CD4-positive, alpha-beta memory T cell (primary cell): ENCODE measurements at regions not wholly inside any gene's neighbourhood (a gene's known extent, or its start where the extent isn't known, plus 50 kb on each side); places are given as distances from the start of the nearest gene placed in this dataset.

Experiments used
- CTCF ChIA-PET: fragments of 350-600 bp; sonication (Branson Sonifier 250); formaldehyde crosslinking; loops from one replicate; lab custom pipeline; 2021; ENCODE audit warnings: inconsistent platforms; ENCODE audit not compliant: partially characterized antibody; lab: Charles Lee
- POLR2A ChIA-PET: fragments of 350-600 bp; sonication (Branson Sonifier 250); formaldehyde crosslinking; loops from one replicate; lab custom pipeline; 2021; ENCODE audit not compliant: partially characterized antibody; lab: Charles Lee
- DNase-seq, 5 donors: peaks; one replicate each; pipeline versions ENCODE4 v3.0.0 to v3.0.0-alpha.2; 2020 to 2022; ENCODE audit warnings: mixed read lengths in 1 of 5
- H3K27ac ChIP-seq: one replicate; pipeline ENCODE4 v1.7.0; 2013; ENCODE audit warnings: low read depth, low read length
- H3K27me3 ChIP-seq: 2 replicates; pipeline ENCODE4 v1.7.0; 2013; ENCODE audit warnings: mild to moderate bottlenecking, low read length, moderate library complexity; ENCODE audit not compliant: insufficient read depth
- H3K36me3 ChIP-seq: 2 replicates; pipeline ENCODE4 v1.7.0; 2013; ENCODE audit warnings: mild to moderate bottlenecking, low read length, moderate library complexity; ENCODE audit not compliant: insufficient read depth
- H3K4me1 ChIP-seq: 2 replicates; pipeline ENCODE4 v1.7.0; 2013; ENCODE audit warnings: mild to moderate bottlenecking, low read length, moderate library complexity; ENCODE audit not compliant: insufficient read depth
- H3K4me3 ChIP-seq, 2 donors: one replicate each; pipeline ENCODE4 v1.7.0; 2013; ENCODE audit warnings: low read length in 2 of 2, mild to moderate bottlenecking in 1 of 2
- H3K9me3 ChIP-seq, 2 donors: one replicate each; pipeline ENCODE4 v1.7.0; 2013; ENCODE audit warnings: low read length in 2 of 2, control low read depth in 1 of 2; ENCODE audit not compliant: control insufficient read depth in 1 of 2
- H3K27ac Mint-ChIP-seq, 7 donors: one replicate each; pipeline ENCODE4 v1.8.0; 2020 to 2021; ENCODE audit warnings: mixed read lengths in 7 of 7, mild to moderate bottlenecking in 6 of 7, inconsistent platforms in 3 of 7, moderate library complexity in 3 of 7
- H3K27me3 Mint-ChIP-seq, 2 donors: one replicate each; pipeline ENCODE4 v1.8.0; 2020 to 2021; ENCODE audit warnings: mixed read lengths in 2 of 2
- H3K36me3 Mint-ChIP-seq, 2 donors: one replicate each; pipeline ENCODE4 v1.8.0; 2020 to 2021; ENCODE audit warnings: mixed read lengths in 2 of 2, inconsistent platforms in 1 of 2, mild to moderate bottlenecking in 1 of 2
- H3K4me1 Mint-ChIP-seq, 4 donors: one replicate each; pipeline ENCODE4 v1.8.0; 2020 to 2021; ENCODE audit warnings: mixed read lengths in 4 of 4, mild to moderate bottlenecking in 1 of 4
- H3K4me3 Mint-ChIP-seq, 8 donors: one replicate each; pipeline ENCODE4 v1.8.0; 2020 to 2021; ENCODE audit warnings: mixed read lengths in 8 of 8, mild to moderate bottlenecking in 7 of 8, moderate library complexity in 6 of 8, inconsistent platforms in 3 of 8
- H3K9me3 Mint-ChIP-seq, 8 donors: one replicate each; pipeline ENCODE4 v1.8.0; 2020 to 2021; ENCODE audit warnings: mixed read lengths in 8 of 8, mild to moderate bottlenecking in 5 of 8, inconsistent platforms in 3 of 8, moderate library complexity in 1 of 8
- intact Hi-C: fragments of 100-400 bp; cut with micrococcal nuclease; formaldehyde crosslinking; loops from one replicate; pipeline ENCODE4 v1.15.1; 2023

DNA sequence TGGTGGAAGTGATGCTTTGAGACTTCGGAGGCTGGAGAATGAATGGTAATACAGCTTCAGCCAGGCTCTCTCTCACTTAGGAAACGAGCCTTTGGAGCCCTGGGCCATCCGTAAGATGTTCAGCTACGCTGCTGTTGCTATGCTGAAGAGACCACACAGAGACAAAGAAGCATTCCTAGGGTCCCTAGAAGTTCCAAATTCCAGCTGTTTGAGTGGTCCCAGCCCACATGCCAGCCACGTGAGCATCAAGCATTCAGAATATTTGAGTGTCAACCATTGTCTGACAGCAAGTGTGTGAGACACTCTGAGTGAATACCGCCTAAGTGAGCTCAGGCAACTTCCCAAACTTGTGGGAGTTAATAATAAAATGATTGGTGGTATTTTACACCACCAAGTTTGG is 212.9 kb downstream of the CD47 start:
- no peak overlapping the region for H3K4me3 Mint-ChIP-seq
- no peaks in the 10 kb centered on the region for H3K4me1 Mint-ChIP-seq
- Histone ChIP-seq H3K4me1 (no peaks in the 10 kb centered on the region), H3K27ac (no peak overlapping the region), H3K27me3 (no peaks in the 10 kb centered on the region), H3K4me3 (no peak overlapping the region), H3K36me3 (no peaks in the 10 kb centered on the region), H3K9me3 (no peaks in the 10 kb centered on the region)
- H3K27ac Mint-ChIP-seq = no peak overlapping the region
- ChIA-PET POLR2A (no interaction called here), CTCF (no interaction called here)
- no peaks in the 10 kb centered on the region for H3K9me3 Mint-ChIP-seq
- intact Hi-C loops = no loop called here
- no peaks in the 10 kb centered on the region for H3K36me3 Mint-ChIP-seq
- no peak for DNase-seq
- H3K27me3 Mint-ChIP-seq = peaks cover 0 to 3% of the 10 kb centered on the region in 2 donors

DNA sequence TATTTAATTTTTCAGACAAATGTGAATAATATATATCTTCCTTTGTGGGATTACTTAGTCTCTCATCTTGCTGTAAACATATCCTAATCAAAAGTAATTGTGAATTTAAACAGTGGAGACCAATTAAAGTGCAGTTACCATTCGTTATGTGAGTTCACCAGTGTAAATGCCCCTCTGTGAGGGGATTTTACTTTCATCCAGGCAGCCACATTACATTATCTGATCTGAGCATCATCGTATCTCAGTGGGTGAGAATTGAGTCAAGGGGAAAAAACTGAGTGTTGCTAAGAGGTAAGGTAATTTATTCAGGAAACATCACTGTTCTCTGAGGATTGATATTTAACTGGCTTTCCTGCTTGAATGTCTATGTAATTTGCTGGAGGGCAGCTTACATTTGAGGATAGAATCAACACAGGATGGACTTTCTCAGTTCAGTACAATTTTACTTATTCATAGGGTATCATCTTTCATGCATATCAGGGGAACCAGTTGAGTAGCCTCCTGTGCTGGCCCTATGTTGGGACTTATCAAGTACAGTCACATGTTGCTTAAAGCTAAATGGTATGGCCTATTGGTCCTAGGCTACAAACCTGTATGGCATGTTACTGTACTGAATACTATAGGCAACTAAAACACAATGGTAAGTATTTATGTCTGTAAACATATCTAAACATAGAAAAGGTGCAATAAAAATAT is 219.7 kb downstream of the CD47 start:
- DNase-seq = no peak
- H3K36me3 Mint-ChIP-seq = no peaks in the 10 kb centered on the region
- Histone ChIP-seq H3K36me3 (no peaks in the 10 kb centered on the region), H3K4me3 (no peak overlapping the region), H3K9me3 (no peaks in the 10 kb centered on the region), H3K27me3 (no peaks in the 10 kb centered on the region), H3K27ac (no peak overlapping the region), H3K4me1 (no peaks in the 10 kb centered on the region)
- ChIA-PET POLR2A (no interaction called here), CTCF (interaction anchor here (1.2 kb wide), 1 partner anchor 25 kb away, joined by 3 read pairs; no protein-coding TSS in a partner anchor)
- H3K27me3 Mint-ChIP-seq = peaks cover 2 to 8% of the 10 kb centered on the region in 2 donors
- no peak overlapping the region for H3K4me3 Mint-ChIP-seq
- no peak overlapping the region for H3K27ac Mint-ChIP-seq
- peaks cover 0 to 3% (median 0%) of the 10 kb centered on the region in 8 donors for H3K9me3 Mint-ChIP-seq
- H3K4me1 Mint-ChIP-seq = no peaks in the 10 kb centered on the region
- intact Hi-C loops = no loop called here

DNA sequence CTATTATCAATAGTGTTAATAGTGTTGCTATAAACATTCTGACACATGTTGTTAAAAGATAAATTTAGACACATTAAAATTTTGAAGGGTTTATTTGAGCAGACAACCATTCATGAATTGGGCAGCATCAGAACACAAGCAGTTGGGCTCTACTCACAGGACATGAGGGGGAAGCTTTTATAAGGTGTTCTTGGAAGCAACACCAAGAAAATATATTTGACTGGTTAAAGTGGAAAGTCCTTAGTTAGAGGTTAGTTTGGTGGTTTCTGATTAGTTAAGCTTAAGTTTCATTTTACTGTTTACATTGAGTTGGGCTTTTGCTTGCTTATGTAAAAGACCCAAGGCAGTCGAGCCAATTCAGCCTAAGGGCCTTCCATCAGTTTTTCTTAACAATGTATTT is 220.7 kb downstream of the CD47 start:
- Mint-ChIP-seq H3K9me3 (peaks cover 0 to 3% (median 0%) of the 10 kb centered on the region in 8 donors), H3K27ac (no peak overlapping the region), H3K4me1 (no peaks in the 10 kb centered on the region), H3K4me3 (no peak overlapping the region), H3K36me3 (no peaks in the 10 kb centered on the region), H3K27me3 (peaks cover 2 to 7% of the 10 kb centered on the region in 2 donors)
- intact Hi-C loops = no loop called here
- no peaks in the 10 kb centered on the region for H3K4me1 ChIP-seq
- H3K4me3 ChIP-seq = no peak overlapping the region
- ChIA-PET POLR2A (no interaction called here), CTCF (interaction anchor here (1.2 kb wide), 1 partner anchor 24 kb away, joined by 3 read pairs; no protein-coding TSS in a partner anchor)
- H3K27ac ChIP-seq = no peak overlapping the region
- no peak for DNase-seq
- no peaks in the 10 kb centered on the region for H3K9me3 ChIP-seq
- H3K36me3 ChIP-seq = no peaks in the 10 kb centered on the region
- no peaks in the 10 kb centered on the region for H3K27me3 ChIP-seq

DNA sequence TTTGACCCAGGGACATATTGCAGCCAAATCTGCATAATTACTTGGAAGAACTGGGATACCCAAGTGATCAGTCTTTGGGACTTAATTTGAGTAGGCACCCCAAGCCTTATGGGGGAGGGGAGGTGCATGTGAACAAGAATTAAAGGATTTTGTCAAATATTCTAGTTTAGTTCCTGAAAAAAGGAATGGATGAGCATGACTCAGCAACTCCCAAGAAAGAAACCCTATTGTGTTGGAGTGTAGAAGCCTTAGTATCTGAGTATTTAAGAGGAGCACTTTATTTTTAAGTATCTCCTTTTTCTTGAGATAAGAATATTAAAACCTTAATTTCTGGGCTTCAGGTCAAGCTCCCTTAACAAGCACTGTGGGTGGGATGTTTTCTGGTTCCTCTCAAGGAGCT is 222.4 kb downstream of the CD47 start:
- no peak overlapping the region for H3K27ac Mint-ChIP-seq
- Histone ChIP-seq H3K27me3 (no peaks in the 10 kb centered on the region), H3K9me3 (no peaks in the 10 kb centered on the region), H3K4me1 (no peaks in the 10 kb centered on the region), H3K27ac (no peak overlapping the region), H3K4me3 (no peak overlapping the region), H3K36me3 (no peaks in the 10 kb centered on the region)
- CTCF ChIA-PET = interaction anchor here (1.3 kb wide), 1 partner anchor 10 kb away, joined by 4 read pairs; no protein-coding TSS in a partner anchor
- no peak overlapping the region for H3K4me3 Mint-ChIP-seq
- intact Hi-C loops = no loop called here
- H3K27me3 Mint-ChIP-seq = peaks cover 2 to 6% of the 10 kb centered on the region in 2 donors
- peaks cover 0 to 3% (median 0%) of the 10 kb centered on the region in 8 donors for H3K9me3 Mint-ChIP-seq
- H3K36me3 Mint-ChIP-seq = no peaks in the 10 kb centered on the region
- POLR2A ChIA-PET = no interaction called here
- H3K4me1 Mint-ChIP-seq = no peaks in the 10 kb centered on the region
- no peak for DNase-seq

DNA sequence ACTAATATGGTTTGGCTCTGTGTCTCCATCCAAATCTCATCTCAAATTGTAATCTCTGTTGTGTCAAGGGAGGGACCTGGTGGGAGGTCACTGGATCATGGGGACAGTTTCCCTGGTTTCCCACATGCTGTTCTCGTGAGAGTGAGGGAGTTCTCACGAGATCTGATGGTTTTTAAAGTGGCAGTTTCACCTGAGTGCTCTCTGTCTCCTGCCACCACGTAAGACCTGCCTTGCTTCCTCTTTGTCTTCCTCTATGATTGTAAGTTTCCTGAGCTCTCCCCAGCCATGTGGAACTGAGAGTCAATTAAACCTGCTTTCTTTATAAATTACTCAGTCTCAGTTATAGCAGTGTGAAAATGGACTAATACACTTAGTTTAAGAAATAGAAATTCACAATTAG is 228.9 kb downstream of the CD47 start:
- H3K9me3 Mint-ChIP-seq = no peaks in the 10 kb centered on the region
- DNase-seq = no peak
- peaks cover 0 to 1% (median 0%) of the 10 kb centered on the region in 4 donors for H3K4me1 Mint-ChIP-seq
- intact Hi-C loops = no loop called here
- no peaks in the 10 kb centered on the region for H3K36me3 Mint-ChIP-seq
- Histone ChIP-seq H3K27ac (no peak overlapping the region), H3K36me3 (no peaks in the 10 kb centered on the region), H3K27me3 (no peaks in the 10 kb centered on the region), H3K9me3 (no peaks in the 10 kb centered on the region), H3K4me1 (no peaks in the 10 kb centered on the region), H3K4me3 (no peak overlapping the region)
- ChIA-PET CTCF (no interaction called here), POLR2A (no interaction called here)
- H3K27ac Mint-ChIP-seq = no peak overlapping the region
- H3K27me3 Mint-ChIP-seq = peaks cover 0 to 4% of the 10 kb centered on the region in 2 donors
- H3K4me3 Mint-ChIP-seq = no peak overlapping the region

DNA sequence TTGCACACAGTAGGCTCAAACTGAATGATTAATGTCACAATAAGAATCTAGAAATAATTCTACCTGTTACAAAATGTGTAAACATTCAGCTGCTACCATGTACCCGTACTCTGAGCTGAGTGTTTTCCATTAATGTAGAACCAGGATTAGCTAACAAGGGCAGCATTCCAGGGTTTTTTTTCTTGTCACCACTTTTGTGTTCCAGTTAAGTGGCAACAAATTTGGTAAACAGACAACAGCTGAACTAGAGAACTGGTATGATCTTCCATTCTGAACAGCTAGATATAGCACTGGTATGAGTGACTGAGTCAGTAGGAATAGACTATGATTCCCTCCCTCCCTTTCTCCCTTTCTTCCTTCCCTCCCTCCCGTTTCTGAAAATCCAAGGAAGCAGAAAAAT is 229.4 kb downstream of the CD47 start:
- Mint-ChIP-seq H3K36me3 (no peaks in the 10 kb centered on the region), H3K4me1 (peaks cover 0 to 1% (median 0%) of the 10 kb centered on the region in 4 donors), H3K4me3 (no peak overlapping the region), H3K27me3 (peaks cover 0 to 4% of the 10 kb centered on the region in 2 donors), H3K9me3 (no peaks in the 10 kb centered on the region), H3K27ac (no peak overlapping the region)
- ChIA-PET POLR2A (no interaction called here), CTCF (no interaction called here)
- DNase-seq = no peak
- Histone ChIP-seq H3K9me3 (no peaks in the 10 kb centered on the region), H3K36me3 (no peaks in the 10 kb centered on the region), H3K4me3 (no peak overlapping the region), H3K27me3 (no peaks in the 10 kb centered on the region), H3K27ac (no peak overlapping the region), H3K4me1 (no peaks in the 10 kb centered on the region)
- intact Hi-C loops = no loop called here
